Small intestine (tissue), 7 donors: ENCODE measurements at regions not wholly inside any gene's neighbourhood (a gene's known extent, or its start where the extent isn't known, plus 50 kb on each side); places are given as distances from the start of the nearest gene placed in this dataset.

Experiments used
- DNase-seq, 2 donors: peaks; one replicate each; pipeline versions ENCODE4 v3.0.0 to v3.0.0-alpha.2; 2013
- FAIRE-seq: peaks from 2 replicates; lab custom pipeline; 2012; peaks lifted over from hg19 to GRCh38; lab: Jason Lieb, UNC
- H3K27ac ChIP-seq, 3 donors: one replicate each; pipeline ENCODE4 v1.5.1; 2013; ENCODE audit warnings: low read length in 2 of 3, mild to moderate bottlenecking in 2 of 3, control low read depth in 1 of 3, inconsistent platforms in 1 of 3, low read depth in 1 of 3, moderate library complexity in 1 of 3
- H3K27me3 ChIP-seq, 3 donors: one replicate each; pipeline ENCODE4 v1.6.1; 2013; ENCODE audit warnings: low read length in 3 of 3, inconsistent platforms in 1 of 3; ENCODE audit not compliant: control insufficient read depth in 3 of 3, insufficient read depth in 3 of 3
- H3K36me3 ChIP-seq, 3 donors: one replicate each; pipeline ENCODE4 v1.6.1; 2013; ENCODE audit warnings: low read length in 3 of 3, inconsistent platforms in 1 of 3, low read depth in 1 of 3, mild to moderate bottlenecking in 1 of 3, moderate library complexity in 1 of 3; ENCODE audit not compliant: control insufficient read depth in 3 of 3, insufficient read depth in 2 of 3
- H3K4me1 ChIP-seq, 3 donors: one replicate each; pipeline ENCODE4 v1.6.1; 2013; ENCODE audit warnings: low read length in 2 of 3, inconsistent platforms in 1 of 3, low read depth in 1 of 3, mild to moderate bottlenecking in 1 of 3, moderate library complexity in 1 of 3; ENCODE audit not compliant: control insufficient read depth in 3 of 3, insufficient read depth in 2 of 3
- H3K4me3 ChIP-seq, 3 donors: one replicate each; pipeline ENCODE4 v1.5.1; 2013; ENCODE audit warnings: low read length in 3 of 3, control low read depth in 1 of 3, inconsistent platforms in 1 of 3, low read depth in 1 of 3, mild to moderate bottlenecking in 1 of 3, moderate library complexity in 1 of 3
- H3K9me3 ChIP-seq, 2 donors: one replicate each; pipeline ENCODE4 v1.6.1; 2013; ENCODE audit warnings: low read depth in 1 of 2, low read length in 1 of 2; ENCODE audit not compliant: control insufficient read depth in 2 of 2, insufficient read depth in 1 of 2
- WGBS, 3 donors: extraction: QIAGEN DNeasy Blood & Tissue Kit; methylation state at CpG; one replicate each; pipeline ENCODE4 v1.1.7; 2013; 5-methylcytosine and 5-hydroxymethylcytosine counted together
- donor health status: healthy with polysubstance abuse.
- donor health status: control.
- donor health status: control.
- donor health status: Bipolar disorder and iron deficiency.
- donor health status: healthy.

GRCh38 chr17:14460516-14461226 is 159.8 kb downstream of the HS3ST3B1 start:
- no peak overlapping the region for H3K4me3 ChIP-seq
- DNase-seq (no peak), FAIRE-seq (no peak)
- no peak overlapping the region for H3K27ac ChIP-seq
- no peaks in the 10 kb centered on the region for H3K4me1 ChIP-seq
- 77 to 88% (median 85%) methylated on average over 2 of the region's 2 CpGs for WGBS, 3 donors
- H3K27me3 ChIP-seq = no peaks in the 10 kb centered on the region
- H3K9me3 ChIP-seq = no peaks in the 10 kb centered on the region
- H3K36me3 ChIP-seq = no peaks in the 10 kb centered on the region

GRCh38 chr17:14459955-14460354 is 159.1 kb downstream of the HS3ST3B1 start:
- peaks cover 0 to 2% of the 10 kb centered on the region in 2 donors for H3K9me3 ChIP-seq
- H3K27ac ChIP-seq = no peak overlapping the region
- 55 to 71% (median 69%) methylated on average over 5 of the region's 5 CpGs for WGBS, 3 donors
- no peaks in the 10 kb centered on the region for H3K4me1 ChIP-seq
- no peak overlapping the region for H3K4me3 ChIP-seq
- DNase-seq (no peak), FAIRE-seq (no peak)
- no peaks in the 10 kb centered on the region for H3K27me3 ChIP-seq
- no peaks in the 10 kb centered on the region for H3K36me3 ChIP-seq

- 45 to 52% (median 51%) methylated on average over 3 of the region's 3 CpGs for WGBS, 3 donors
These were observed 157.8 kb downstream of the HS3ST3B1 start for GRCh38 chr17:14458724-14459123.

GRCh38 chr17:14454746-14455145 is 153.9 kb downstream of the HS3ST3B1 start:
- 79 to 94% (median 92%) methylated on average over 4 of the region's 4 CpGs for WGBS, 3 donors
- Histone ChIP-seq H3K27ac (no peak overlapping the region), H3K9me3 (peaks cover 0 to 4% of the 10 kb centered on the region in 2 donors), H3K4me3 (no peak overlapping the region), H3K4me1 (no peaks in the 10 kb centered on the region), H3K36me3 (no peaks in the 10 kb centered on the region), H3K27me3 (no peaks in the 10 kb centered on the region)
- FAIRE-seq = no peak
- DNase-seq = no peak

More at GRCh38 chr17:14458724-14459123, 157.8 kb downstream of the HS3ST3B1 start:
- Histone ChIP-seq H3K9me3 (peaks cover 0 to 4% of the 10 kb centered on the region in 2 donors), H3K27me3 (no peaks in the 10 kb centered on the region), H3K4me3 (no peak overlapping the region), H3K4me1 (no peaks in the 10 kb centered on the region), H3K36me3 (no peaks in the 10 kb centered on the region), H3K27ac (no peak overlapping the region)
- DNase-seq (no peak), FAIRE-seq (no peak)

GRCh38 chr17:14452856-14453255 is 152.0 kb downstream of the HS3ST3B1 start:
- 76 to 83% (median 79%) methylated on average over 1 of the region's 1 CpG for WGBS, 3 donors
- no peak for FAIRE-seq
- no peak for DNase-seq
- H3K9me3 ChIP-seq = peaks cover 0 to 4% of the 10 kb centered on the region in 2 donors
- no peaks in the 10 kb centered on the region for H3K27me3 ChIP-seq
- no peaks in the 10 kb centered on the region for H3K36me3 ChIP-seq
- no peak overlapping the region for H3K27ac ChIP-seq
- no peak overlapping the region for H3K4me3 ChIP-seq
- H3K4me1 ChIP-seq = no peaks in the 10 kb centered on the region

GRCh38 chr17:14451729-14452191 is 150.9 kb downstream of the HS3ST3B1 start:
- H3K36me3 ChIP-seq = no peaks in the 10 kb centered on the region
- FAIRE-seq (no peak), DNase-seq (no peak)
- H3K27me3 ChIP-seq = no peaks in the 10 kb centered on the region
- H3K9me3 ChIP-seq = peaks cover 0 to 4% of the 10 kb centered on the region in 2 donors
- H3K27ac ChIP-seq = no peak overlapping the region
- no peaks in the 10 kb centered on the region for H3K4me1 ChIP-seq
- no peak overlapping the region for H3K4me3 ChIP-seq
- WGBS, 3 donors = 20 to 38% (median 33%) methylated on average over 11 of the region's 11 CpGs

- no peak overlapping the region for H3K4me3 ChIP-seq
- FAIRE-seq (no peak), DNase-seq (no peak)
- no peak overlapping the region for H3K27ac ChIP-seq
- H3K36me3 ChIP-seq = no peaks in the 10 kb centered on the region
- 52 to 59% (median 53%) methylated on average over 2 of the region's 2 CpGs for WGBS, 3 donors
- no peaks in the 10 kb centered on the region for H3K9me3 ChIP-seq
- no peaks in the 10 kb centered on the region for H3K27me3 ChIP-seq
- no peaks in the 10 kb centered on the region for H3K4me1 ChIP-seq
These were observed 147.9 kb downstream of the HS3ST3B1 start for GRCh38 chr17:14448818-14449217.

- WGBS, 3 donors = 48 to 65% (median 53%) methylated on average over 2 of the region's 2 CpGs
- Histone ChIP-seq H3K27ac (no peak overlapping the region), H3K36me3 (no peaks in the 10 kb centered on the region), H3K4me1 (no peaks in the 10 kb centered on the region), H3K9me3 (no peaks in the 10 kb centered on the region), H3K27me3 (no peaks in the 10 kb centered on the region), H3K4me3 (no peak overlapping the region)
- DNase-seq = no peak
- FAIRE-seq = no peak
These were observed 145.9 kb downstream of the HS3ST3B1 start for GRCh38 chr17:14446825-14447224.

- H3K4me3 ChIP-seq = no peak overlapping the region
- H3K4me1 ChIP-seq = no peaks in the 10 kb centered on the region
- no peaks in the 10 kb centered on the region for H3K36me3 ChIP-seq
- no peaks in the 10 kb centered on the region for H3K9me3 ChIP-seq
- WGBS, 3 donors = 95 to 96% (median 96%) methylated on average over 3 of the region's 3 CpGs
- FAIRE-seq = no peak
- DNase-seq = no peak
- no peak overlapping the region for H3K27ac ChIP-seq
- no peaks in the 10 kb centered on the region for H3K27me3 ChIP-seq
These were observed 144.0 kb downstream of the HS3ST3B1 start for GRCh38 chr17:14444915-14445314.
